GM21786 (cell line): ENCODE measurements at regions not wholly inside any gene's neighbourhood (a gene's known extent, or its start where the extent isn't known, plus 50 kb on each side); places are given as distances from the start of the nearest gene placed in this dataset.
"Not testable (repeated sequence)": the region's sequence is repeated elsewhere in the genome, so short reads cannot be mapped to it uniquely, and the experiment has no call there.

Source experiments
- ATAC-seq: cut with Tn5 transposase; IDR thresholded peaks from one replicate; pipeline ENCODE4 v1.9.1; 2021; ENCODE audit not compliant: unreplicated experiment

DNA sequence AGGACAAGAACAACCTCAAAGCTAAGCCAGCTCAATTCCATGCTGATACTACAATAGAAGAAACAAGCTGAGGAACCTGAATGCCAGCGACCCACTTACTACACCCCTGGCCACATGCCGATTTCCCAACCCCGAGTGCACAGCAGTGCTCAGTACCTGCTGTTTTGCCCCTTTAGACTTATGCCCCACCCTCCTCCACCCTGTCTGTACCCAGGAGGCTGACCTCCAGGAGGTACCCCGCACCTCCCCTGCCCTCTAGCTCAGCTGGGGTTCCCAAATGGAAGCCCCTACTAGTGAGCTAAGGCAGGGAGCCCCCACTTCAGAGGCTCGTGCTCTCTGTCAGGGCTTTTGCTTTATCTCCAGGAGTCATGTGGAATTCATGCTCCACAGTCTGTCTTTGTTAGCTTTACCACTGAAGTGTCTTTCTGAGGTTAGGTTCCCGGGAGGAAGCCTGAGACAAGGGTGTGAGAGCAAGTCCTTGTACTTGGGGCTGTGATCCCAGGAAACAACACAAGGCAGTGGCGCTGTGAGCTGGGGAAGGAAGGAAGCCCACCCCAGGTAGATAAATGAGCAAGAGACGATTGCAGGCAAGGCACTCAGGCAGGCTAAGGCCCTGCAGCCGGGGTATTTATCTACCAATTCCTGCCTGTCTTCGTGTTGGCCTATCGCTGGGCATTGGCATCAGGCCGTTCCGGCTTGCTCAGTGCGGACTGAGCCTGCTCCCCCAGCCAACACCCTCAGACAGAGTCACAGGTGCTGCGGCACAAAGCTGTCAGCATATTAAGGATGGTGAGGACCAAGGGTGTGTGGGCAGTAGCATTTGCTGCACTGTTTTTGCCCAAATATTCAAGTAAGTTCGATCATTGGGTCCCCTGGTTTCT, 220.5 kb downstream of the CYP26B1 start:
- no peak for ATAC-seq

DNA sequence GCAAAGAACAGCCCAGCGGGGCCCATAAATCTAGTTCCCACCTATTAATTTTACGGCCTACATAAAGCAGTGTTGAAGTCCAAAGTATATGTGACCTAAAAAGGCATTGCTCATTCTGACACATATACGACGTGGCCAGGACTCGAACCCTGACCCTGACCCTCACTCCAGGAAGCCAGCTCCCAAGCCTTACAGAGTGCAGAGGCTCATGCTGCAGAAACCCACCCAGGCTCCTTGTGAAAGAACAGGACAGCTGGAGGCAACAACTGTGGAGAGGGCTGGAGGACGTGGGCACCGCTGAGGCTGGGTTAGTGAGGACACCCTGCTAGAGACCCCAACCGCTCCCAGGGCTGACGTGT, 221.6 kb downstream of the CYP26B1 start:
- ATAC-seq = no peak

DNA sequence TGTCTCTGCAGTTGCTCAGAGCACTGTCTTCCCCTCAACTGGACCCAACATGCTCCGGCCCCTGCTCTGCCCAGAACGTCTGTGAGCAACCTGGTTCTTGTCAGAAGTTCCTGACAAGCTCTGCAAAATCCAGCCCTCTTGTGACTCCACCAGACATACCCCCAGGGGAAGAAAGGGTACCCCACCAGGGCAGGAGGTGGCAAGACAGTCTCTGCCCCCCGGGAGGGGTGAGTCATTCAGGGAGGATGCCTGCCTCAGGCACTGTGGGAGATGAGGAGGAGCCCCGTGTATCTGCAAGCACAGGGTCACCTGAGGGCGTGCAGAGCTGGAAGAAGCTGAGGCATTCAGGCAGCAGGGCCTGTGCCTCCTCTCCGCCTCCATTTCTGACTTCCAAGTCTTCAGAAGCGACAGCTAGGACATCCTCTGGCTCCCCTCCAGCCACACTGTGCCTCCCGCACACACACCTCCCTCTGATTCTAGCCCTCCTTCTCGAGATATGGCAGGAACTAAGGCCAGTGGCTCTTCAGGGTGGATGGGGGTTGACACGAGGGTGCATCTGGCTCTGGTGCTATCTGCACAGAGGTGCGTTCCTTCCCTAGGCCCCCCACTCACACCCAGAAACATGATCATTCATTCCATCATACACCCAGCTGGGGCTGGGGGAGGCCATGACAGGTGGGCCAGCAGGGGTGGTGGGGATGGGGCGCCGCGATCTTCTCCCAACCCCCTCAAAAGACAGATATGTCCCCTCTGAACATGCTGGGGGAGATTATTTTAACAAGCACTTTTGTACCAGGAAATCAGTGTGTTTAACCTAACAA, 222.2 kb downstream of the CYP26B1 start:
- no peak for ATAC-seq

DNA sequence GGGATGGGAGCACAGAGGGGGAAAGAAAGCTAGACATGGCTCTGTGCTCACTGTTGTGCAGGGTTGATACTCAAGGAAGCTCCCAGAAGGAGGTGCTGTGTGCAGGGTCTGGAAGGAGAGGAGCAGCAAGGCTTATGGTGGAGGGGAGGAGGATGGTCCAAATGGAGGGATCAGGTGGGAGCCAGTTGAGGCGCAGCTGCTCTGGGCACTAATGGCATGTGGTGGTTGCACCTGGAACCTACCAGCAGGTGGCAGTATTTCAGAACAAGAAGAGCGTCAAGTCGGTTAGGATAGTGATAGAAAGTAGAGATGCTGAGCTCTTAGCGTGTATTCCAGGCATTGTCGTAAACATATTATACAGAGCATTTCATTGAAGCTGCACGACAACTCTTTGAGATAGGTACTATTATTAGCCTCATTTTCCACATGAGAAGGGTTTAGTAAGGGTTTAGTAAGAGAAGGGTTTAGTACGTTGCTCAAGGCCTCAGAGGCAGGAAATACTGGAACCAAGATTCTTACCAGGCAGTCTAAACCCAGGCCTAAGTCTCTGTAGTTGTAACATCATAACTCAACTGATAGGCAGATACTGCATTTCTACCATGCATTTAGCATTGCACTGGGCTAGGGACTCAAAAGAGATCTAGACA, 223.7 kb downstream of the CYP26B1 start:
- ATAC-seq = peak; percentile 74

DNA sequence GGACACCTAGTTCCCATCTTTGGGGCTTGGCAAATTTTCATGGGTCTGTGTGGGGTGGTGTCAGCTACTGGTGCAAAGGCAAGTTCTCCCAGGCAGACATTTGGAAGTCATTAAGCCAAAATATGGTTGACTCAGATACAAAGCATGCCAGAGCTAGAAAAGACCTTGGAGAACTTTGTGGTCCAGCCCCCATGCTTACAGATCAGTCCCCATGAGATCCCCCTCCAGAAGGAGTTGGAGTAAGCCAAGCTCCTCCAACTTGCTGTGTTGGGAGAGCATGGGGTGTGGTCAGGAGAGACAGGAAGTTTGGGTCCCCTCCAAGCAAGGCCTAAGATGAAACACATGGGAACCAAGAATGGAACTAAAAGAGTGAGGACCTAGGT, 224.5 kb downstream of the CYP26B1 start:
- no peak for ATAC-seq

DNA sequence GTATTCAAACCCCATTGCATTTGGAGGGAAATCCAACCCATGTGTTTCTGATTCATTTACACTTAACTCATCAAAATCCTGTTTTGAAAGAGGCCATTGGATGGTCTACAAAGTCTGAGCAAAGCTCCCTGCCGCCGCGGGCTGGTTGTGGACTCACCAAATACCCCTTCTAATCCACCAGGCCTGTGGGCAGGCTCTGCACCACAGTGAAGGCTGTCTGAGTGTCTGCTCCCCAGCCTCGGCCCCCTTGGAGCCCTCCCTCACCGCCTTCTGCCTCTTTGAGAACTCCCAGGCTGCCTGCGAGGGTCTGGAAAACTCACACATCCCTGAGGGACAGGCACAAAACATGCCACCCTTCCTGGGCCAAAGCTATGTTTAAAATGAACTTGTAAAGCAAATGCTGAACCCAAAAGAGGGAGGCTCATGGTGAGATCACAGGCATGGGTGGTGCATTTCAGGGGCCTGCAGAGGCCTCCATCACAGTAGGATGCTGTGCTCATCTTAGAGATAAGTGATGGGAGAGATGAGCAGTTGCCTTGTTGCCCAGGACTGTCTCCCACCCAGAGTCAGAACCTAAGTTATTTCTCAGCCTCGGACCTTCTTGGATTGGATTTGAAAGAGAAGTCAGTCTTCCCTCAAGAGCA, 225.0 kb downstream of the CYP26B1 start:
- ATAC-seq = no peak

DNA sequence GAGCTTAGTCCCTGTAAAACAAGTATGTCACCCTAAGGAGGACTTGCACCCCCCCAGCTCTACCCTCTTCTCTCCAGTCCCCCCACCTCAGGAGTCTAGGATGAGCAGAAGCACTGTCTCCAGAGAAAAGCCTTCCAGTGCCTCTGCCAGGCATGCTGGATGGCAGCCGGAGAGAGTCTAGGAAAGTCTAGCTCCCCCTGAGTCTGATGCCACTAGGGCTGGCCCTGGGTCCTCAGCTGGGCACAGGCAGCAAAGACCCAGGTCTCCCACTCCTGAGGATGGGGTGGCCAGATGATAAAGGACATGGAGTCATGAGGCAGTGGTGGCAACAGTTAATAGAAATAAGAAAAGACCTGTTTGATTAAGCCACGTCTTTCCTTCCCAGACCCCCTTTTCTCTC, 225.6 kb downstream of the CYP26B1 start:
- ATAC-seq = no peak

DNA sequence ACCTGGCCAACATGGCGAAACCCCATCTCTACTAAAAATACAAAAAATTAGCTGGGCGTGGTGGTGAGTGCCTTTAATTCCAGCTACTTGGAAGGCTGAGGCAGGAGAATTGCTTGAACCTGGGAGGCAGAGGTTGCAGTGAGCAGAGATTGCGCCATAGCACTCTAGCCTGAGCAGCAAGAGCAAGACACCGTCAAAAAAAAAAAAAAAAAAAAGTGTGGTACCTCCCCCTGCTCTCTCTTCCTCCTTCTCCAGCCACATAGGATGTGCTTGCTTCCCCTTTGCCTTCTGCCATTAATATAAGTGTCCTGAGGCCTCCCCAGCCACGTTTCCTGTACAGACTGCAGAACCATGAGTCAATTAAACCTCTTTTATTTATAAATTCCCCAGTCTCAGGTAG, 226.8 kb downstream of the CYP26B1 start:
- not testable (repeated sequence) for ATAC-seq

DNA sequence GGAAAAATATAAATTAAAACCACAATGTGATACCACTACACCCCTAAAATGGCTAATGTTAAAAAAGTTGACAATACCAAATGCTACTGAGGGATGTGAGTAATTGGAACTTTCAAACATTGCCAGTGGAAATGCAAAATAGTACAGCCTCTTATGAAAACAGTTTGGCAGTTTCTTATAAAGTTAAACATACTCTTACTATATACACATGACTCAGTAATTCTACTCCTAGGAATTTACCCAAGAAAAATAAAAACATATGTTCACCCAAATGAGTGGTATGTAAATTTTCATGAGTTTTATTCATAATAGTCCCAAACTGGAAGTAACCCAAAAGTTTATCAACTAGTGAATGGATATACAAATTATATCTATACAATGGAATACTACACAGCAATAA, 228.0 kb downstream of the CYP26B1 start:
- no peak for ATAC-seq

DNA sequence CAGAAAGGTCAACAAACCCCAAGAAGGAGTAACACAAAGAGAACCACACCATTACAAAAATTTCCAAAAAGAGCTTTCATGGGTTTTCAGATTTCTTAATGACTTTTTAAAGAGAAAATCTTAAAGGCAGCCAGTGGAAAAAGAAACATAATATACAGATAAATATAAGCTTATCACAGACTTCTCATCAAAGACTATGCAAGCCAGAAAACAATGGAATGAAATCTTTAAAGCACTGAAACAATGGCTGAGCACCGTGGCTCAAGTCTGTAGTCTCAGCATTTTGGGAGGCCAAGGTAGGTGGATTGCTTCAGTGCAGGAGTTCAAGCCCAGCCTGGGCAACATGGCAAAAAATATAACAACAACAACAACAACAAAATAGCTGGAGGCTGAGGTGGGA, 237.4 kb downstream of the CYP26B1 start:
- ATAC-seq = no peak

DNA sequence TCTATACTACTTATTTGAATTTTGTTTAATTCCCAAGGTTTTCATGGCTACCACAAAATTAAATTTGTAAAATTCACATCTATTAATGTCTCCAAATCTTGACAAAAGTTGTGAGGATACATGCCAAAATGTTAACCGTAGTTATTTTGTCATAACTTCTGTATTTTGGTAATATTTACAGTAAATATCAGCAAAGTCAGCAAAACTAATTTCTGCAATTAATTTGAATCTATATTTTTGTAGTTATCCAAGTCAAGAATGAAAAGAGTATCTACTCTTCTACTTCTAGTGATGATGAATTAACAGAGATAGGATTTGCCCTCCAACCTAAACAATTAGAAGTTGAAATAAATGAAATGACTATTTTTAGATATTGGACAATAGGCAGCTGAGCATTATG, 238.9 kb downstream of the CYP26B1 start:
- ATAC-seq = no peak

DNA sequence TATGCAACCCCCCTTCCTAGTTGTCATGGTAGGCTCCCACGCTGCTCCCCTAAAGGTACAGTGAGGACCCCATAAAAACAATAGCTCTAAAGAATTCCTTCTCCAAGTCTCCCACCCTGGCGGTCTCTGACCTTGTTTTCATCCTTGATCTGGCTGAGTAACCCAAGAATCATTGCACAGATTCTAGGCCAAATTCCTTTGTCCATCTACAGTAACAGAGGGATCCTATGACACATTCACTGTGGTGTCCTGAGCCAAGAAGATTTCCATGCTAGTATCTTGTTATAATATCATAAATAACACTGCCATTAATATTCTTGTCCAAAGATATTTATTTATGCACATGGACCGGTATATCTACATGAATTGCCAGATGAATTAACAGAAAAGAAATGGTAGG, 240.2 kb downstream of the CYP26B1 start:
- no peak for ATAC-seq

DNA sequence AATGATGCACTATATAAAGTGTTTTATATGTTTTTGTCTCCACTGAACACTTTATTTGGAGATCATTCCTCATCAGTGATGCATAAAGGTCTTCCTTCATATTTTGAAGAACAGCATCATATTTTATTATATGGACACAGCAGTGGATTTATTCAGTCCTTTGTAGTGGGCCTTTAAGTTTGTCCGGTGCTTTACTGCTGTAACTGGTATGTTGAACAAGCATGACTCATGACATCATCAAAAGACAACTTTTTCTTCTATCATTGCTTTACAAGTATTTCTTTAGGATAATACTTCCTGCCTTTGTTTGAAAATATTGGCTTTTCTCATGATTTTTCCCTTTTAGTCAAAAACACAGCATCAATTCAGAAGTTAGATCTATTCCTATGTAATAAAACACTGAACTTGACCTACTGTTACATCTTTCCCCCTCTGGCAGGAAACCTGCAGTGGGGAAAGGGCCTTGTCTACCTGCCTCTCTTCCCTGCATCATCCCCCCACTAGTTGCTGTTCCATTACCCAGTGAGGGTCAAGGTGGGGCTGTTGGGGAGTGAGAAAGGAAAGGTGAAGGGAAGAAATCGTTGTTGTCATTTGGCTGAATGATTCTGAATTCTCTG, 241.2 kb downstream of the CYP26B1 start:
- ATAC-seq = no peak

DNA sequence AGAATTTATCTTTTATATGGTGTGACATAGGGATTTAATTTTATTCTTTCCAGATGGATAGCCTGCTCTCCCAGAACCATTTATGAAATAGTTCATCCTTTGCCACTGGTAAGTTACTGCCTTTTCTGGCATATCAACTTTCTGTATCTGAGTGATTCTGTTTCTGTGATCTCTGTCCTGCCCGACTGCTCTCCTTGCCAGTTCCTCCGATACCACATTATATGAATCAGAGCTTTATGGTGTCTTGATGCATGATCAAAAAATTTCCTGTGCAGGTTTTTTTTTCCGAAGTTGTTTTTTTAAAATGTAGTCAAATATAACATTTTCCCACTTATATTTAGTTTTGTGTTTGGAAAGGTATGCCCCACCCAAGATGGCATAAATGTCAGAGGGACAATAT, 242.5 kb downstream of the CYP26B1 start:
- no peak for ATAC-seq

DNA sequence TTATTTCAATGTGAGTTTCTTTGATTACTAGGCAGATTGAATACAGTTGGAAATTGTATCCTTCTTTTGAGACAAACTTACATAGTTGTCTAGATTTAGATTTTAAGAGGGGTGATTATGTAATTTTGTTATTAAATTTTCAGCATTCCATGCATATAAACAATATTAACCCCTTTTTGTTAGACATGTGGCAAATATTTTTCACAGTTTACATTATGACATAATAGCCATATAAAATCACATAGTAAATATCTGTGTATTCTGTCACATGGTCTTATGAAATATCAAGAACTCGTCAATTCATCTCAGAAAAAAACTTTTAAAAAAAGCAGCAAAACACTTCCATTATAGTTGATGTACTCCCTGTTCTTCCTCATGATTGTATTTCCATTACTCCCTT, 243.8 kb downstream of the CYP26B1 start:
- no peak for ATAC-seq

DNA sequence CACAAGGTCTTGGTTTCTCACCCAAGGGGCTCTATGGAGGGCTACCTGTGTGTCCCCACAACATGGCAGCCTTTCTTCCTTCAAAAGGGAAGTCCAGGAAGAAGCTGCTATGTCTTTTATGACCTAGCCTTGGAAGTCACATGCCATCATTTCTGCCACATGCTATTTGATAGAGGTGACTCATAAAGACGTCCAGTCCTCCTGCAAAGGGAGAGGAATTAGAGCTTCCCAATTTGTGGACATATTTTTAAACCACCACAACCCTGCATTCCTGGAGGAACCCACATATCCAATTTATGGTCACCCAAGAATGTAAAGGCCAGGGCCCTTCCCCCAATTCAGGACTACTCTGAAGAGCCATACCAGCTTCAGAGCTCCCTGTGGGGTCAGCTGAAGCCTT, 246.2 kb downstream of the CYP26B1 start:
- no peak for ATAC-seq

DNA sequence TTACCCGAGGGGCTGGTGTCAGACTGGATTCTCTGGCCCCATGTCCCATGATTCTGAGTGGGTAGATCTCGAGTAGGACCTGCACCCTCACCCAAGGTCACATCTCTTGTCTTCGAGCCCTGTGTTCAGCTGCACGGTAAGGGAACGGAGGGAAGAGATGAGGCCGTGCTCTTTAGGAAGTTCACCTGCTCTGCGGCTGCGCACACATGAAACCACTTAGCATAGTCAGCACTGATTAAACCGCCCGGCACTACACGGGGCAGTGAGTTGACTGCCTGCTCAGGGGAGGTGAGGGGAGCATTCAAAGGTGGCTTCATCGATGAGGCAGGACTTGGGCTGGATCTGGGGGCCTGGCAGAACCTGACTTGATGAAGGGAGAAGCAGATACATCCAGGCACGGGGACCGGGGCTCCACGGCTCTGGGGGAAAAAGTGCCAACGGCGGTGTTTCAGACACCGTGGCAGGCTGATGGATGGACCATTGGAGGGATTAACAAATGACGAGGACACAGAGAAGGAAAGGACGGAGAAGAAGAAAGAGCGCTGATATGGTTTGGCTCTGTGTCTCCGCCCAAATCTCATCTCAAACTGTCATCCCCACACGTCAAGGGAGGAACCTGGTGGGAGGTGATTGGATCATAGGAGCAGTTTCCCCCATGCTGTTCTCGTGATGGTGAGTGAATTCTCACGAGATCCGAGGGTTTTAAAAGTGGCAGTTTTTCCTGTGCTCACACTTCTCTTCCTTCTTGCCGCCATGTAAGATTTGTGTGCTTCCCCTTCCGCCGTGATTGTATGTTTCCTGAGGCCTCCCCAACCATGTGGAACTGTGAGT, 248.6 kb downstream of the CYP26B1 start:
- ATAC-seq = no peak

DNA sequence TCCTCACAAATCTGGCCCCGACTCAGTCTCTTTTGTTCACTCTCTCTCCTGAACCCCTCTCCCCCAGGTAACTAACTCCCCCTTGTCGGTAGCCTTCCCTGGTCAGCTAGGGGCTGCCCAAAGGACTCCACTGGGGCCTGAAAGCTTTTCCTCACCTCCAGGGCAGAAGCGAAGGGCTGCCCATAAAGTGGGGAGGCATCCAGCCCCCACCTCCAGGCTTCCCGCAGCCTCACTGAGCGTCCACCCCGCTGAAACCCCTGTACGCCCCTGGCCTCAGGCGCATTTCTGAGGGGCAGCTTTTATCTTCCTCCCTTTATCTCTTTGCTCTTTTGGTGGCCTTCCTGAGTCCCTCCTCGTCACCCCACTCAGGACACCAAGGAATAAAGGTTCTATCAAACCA, 249.3 kb downstream of the CYP26B1 start:
- ATAC-seq = no peak

DNA sequence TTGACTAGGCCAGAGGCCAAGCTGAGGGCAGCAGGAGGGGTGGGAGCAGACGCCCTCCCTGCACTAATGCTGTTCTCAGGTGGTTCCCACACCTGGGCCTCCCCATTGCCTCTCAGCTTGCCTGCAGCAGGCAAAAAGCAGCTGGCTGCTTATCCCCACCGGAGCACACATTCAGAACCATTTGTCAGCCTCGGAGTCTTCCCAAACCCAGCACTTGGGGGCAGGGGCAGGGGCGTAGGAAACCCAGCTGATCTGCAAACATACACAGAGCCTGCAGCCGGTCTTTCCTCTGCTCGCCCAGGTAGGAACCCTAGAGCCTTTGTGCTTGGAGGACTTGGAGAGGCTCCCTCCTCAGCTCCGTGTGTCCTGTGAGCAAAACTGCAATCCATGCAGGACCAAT, 249.8 kb downstream of the CYP26B1 start:
- no peak for ATAC-seq

DNA sequence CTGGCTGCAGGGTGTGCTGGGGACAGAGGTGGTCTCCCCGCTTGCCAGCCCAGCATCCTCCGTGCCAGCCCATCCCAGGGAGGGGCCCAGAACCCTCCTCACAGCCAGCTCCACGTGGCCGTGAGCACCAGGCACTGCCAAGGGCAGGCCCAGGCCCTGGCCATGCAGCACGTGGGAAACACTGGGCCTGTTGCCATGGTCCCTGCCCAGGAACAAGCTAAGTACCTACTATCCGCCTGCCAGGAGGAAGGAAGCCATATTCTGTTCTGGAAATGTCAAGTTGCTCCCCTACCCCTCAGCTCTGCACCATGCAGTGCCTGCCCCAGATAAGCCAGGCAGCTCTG, 250.6 kb downstream of the CYP26B1 start:
- ATAC-seq = no peak
